ENCODE measurements at regions not wholly inside any gene's neighbourhood (a gene's known extent, or its start where the extent isn't known, plus 50 kb on each side); places are given as distances from the start of the nearest gene placed in this dataset.

DNA sequence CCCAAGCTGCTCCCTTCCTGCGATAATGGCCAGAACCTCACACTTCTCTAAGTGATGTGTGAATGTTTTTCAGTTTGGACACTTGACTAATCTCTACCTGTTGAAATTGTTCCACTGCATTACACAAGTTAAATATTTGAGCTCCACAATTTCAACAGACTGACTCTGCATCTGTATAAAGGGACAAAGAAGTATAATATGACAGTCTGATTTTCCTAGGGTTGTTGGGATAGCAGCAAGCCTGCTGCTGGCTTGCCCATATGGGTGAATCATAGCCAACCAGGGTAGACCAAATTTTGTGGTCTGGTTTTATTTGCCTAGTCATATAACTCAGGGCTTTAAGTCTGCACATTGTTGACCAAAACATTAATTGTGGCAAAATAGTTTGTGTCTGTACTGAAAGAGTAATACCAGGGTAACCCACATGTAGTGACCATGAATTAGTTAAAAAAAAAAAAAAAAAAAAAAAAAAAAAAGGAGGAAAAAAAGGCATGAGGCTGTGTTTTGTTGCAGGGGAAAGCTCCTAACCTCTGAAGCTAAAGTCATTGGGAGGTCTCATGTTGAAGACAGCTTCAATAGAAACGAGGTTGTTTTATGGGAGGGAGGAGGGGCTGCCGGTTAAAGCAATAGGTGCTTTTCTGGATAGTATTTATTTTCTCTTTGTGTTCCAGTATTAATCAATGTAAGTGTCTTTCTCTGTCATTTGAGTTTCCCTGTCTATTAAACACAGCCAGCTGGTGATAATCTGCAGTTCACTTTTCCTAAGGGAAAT lies 534.2 kb downstream of the RAB28 start:
- H4K20me1 ChIP-seq (ENCODE audit: insufficient read depth): no peaks in the 10 kb centered on the region
- ChIA-PET CTCF (no interaction called here), RAD21 (ENCODE audit: low non-redundant PET in 1 of 2, low total read pairs in 2 of 2, uncharacterized antibody in 2 of 2, unreplicated experiment in 2 of 2) (no interaction called here), POLR2A (no interaction called here)
- H3K27me3 ChIP-seq (ENCODE audit: insufficient read depth, low read length): no peaks in the 10 kb centered on the region
- ATAC-seq: no peak
- no peak overlapping the region for H3K4me2 ChIP-seq (ENCODE audit: low read length)
- no peak for DNase-seq (ENCODE audit: low read depth, low spot score)
- H3K36me3 ChIP-seq (ENCODE audit: control insufficient read depth in 1 of 2, insufficient read depth in 2 of 2, low read length in 2 of 2): no peaks in the 10 kb centered on the region
- intact Hi-C loops (cut with micrococcal nuclease): no loop called here
- no peak overlapping the region for H3K9ac ChIP-seq (ENCODE audit: low read length)
- TF ChIP-seq EZH2 (IDR thresholded peaks at IDR 0.05) (no peak), FOSL1 (IDR thresholded peaks at IDR 0.05; ENCODE audit: low read depth) (no peak), SP1 (IDR thresholded peaks at IDR 0.05; ENCODE audit: low read depth) (no peak), JUND (IDR thresholded peaks at IDR 0.05) (no peak), SIN3A (IDR thresholded peaks at IDR 0.05; ENCODE audit: low read depth) (no peak), TCF7L2 (IDR thresholded peaks at IDR 0.05; ENCODE audit: borderline replicate concordance, extremely low read depth, insufficient read depth, insufficient read length) (no peak), ELF1 (IDR thresholded peaks at IDR 0.05; ENCODE audit: borderline replicate concordance, low read depth) (no peak), ZNF274 (IDR thresholded peaks at IDR 0.05; ENCODE audit: low read depth, low read length) (no peak), CEBPB (IDR thresholded peaks at IDR 0.05; ENCODE audit: low read depth) (no peak), YY1 (IDR thresholded peaks at IDR 0.05; ENCODE audit: extremely low read depth, insufficient replicate concordance, low read depth, low read length) (no peak), SRF (IDR thresholded peaks at IDR 0.05; ENCODE audit: low read depth) (no peak), EZH2phosphoT487 (IDR thresholded peaks at IDR 0.05; ENCODE audit: borderline replicate concordance) (no peak), POLR2A (IDR thresholded peaks at IDR 0.05; ENCODE audit: borderline replicate concordance, extremely low read depth, insufficient read depth, insufficient read length) (no peak), EGR1 (IDR thresholded peaks at IDR 0.05; ENCODE audit: low read depth) (no peak), POLR2AphosphoS5 (IDR thresholded peaks at IDR 0.05; ENCODE audit: low read depth, low read length) (no peak), RAD21 (IDR thresholded peaks at IDR 0.05; ENCODE audit: low read depth) (no peak)
- TF ChIP-seq, protein P1, sequence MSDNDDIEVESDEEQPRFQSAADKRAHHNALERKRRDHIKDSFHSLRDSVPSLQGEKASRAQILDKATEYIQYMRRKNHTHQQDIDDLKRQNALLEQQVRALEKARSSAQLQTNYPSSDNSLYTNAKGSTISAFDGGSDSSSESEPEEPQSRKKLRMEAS (IDR thresholded peaks at IDR 0.05): no peak
- TF ChIP-seq, protein P2, sequence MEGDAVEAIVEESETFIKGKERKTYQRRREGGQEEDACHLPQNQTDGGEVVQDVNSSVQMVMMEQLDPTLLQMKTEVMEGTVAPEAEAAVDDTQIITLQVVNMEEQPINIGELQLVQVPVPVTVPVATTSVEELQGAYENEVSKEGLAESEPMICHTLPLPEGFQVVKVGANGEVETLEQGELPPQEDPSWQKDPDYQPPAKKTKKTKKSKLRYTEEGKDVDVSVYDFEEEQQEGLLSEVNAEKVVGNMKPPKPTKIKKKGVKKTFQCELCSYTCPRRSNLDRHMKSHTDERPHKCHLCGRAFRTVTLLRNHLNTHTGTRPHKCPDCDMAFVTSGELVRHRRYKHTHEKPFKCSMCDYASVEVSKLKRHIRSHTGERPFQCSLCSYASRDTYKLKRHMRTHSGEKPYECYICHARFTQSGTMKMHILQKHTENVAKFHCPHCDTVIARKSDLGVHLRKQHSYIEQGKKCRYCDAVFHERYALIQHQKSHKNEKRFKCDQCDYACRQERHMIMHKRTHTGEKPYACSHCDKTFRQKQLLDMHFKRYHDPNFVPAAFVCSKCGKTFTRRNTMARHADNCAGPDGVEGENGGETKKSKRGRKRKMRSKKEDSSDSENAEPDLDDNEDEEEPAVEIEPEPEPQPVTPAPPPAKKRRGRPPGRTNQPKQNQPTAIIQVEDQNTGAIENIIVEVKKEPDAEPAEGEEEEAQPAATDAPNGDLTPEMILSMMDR (IDR thresholded peaks at IDR 0.05 in 2 of 3, conservative IDR thresholded peaks at IDR 0.05 in 1 of 3; ENCODE audit: borderline replicate concordance in 1 of 3, insufficient read depth in 1 of 3, low read depth in 2 of 3, low read length in 2 of 3): no peak
- TF ChIP-seq, protein P3, sequence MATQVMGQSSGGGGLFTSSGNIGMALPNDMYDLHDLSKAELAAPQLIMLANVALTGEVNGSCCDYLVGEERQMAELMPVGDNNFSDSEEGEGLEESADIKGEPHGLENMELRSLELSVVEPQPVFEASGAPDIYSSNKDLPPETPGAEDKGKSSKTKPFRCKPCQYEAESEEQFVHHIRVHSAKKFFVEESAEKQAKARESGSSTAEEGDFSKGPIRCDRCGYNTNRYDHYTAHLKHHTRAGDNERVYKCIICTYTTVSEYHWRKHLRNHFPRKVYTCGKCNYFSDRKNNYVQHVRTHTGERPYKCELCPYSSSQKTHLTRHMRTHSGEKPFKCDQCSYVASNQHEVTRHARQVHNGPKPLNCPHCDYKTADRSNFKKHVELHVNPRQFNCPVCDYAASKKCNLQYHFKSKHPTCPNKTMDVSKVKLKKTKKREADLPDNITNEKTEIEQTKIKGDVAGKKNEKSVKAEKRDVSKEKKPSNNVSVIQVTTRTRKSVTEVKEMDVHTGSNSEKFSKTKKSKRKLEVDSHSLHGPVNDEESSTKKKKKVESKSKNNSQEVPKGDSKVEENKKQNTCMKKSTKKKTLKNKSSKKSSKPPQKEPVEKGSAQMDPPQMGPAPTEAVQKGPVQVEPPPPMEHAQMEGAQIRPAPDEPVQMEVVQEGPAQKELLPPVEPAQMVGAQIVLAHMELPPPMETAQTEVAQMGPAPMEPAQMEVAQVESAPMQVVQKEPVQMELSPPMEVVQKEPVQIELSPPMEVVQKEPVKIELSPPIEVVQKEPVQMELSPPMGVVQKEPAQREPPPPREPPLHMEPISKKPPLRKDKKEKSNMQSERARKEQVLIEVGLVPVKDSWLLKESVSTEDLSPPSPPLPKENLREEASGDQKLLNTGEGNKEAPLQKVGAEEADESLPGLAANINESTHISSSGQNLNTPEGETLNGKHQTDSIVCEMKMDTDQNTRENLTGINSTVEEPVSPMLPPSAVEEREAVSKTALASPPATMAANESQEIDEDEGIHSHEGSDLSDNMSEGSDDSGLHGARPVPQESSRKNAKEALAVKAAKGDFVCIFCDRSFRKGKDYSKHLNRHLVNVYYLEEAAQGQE (IDR thresholded peaks at IDR 0.05; ENCODE audit: low read depth): no peak
- no peaks in the 10 kb centered on the region for H3K9me3 ChIP-seq (ENCODE audit: control insufficient read depth in 1 of 2, insufficient read depth in 1 of 2, low read depth in 1 of 2, low read length in 2 of 2)
- H2AFZ ChIP-seq (ENCODE audit: low read depth, low read length, poor library complexity, severe bottlenecking): no peak overlapping the region
- no peaks in the 10 kb centered on the region for H3K9me2 ChIP-seq (ENCODE audit: insufficient read depth)
- no peak overlapping the region for H3K27ac ChIP-seq (ENCODE audit: low read depth, low read length)
- no peaks in the 10 kb centered on the region for H3K79me2 ChIP-seq (ENCODE audit: insufficient read depth, low read length)
- BruUV-seq (replicated peaks): no TSS peak
- H3K4me3 ChIP-seq (replicated peaks in 1 of 2; ENCODE audit: low read depth in 1 of 2, low read length in 2 of 2): no peak overlapping the region
- H3K4me1 ChIP-seq (ENCODE audit: control insufficient read depth in 1 of 2, insufficient read depth in 2 of 2, low read length in 2 of 2): no peaks in the 10 kb centered on the region
